HFFc6 (cell line): ENCODE measurements at regions not wholly inside any gene's neighbourhood (a gene's known extent, or its start where the extent isn't known, plus 50 kb on each side); places are given as distances from the start of the nearest gene placed in this dataset.

ENCODE experiments used
- DNase-seq: peaks from one replicate; pipeline ENCODE4 v3.0.0-alpha.2; 2018
- H3K27ac Mint-ChIP-seq: 2 replicates; pipeline ENCODE4 v1.8.0; 2020; ENCODE audit warnings: mild to moderate bottlenecking, mixed read lengths
- H3K27me3 Mint-ChIP-seq: 2 replicates; pipeline ENCODE4 v1.8.0; 2021; ENCODE audit warnings: mild to moderate bottlenecking, moderate library complexity, mixed read lengths; ENCODE audit not compliant: insufficient read depth
- H3K36me3 Mint-ChIP-seq: 2 replicates; pipeline ENCODE4 v1.8.0; 2021; ENCODE audit warnings: low read depth, mixed read lengths
- H3K4me1 Mint-ChIP-seq: 2 replicates; pipeline ENCODE4 v1.8.0; 2020; ENCODE audit warnings: low read depth, mixed read lengths
- H3K4me3 Mint-ChIP-seq: 2 replicates; pipeline ENCODE4 v1.8.0; 2020; ENCODE audit warnings: mild to moderate bottlenecking, moderate library complexity, mixed read lengths
- H3K9me3 Mint-ChIP-seq: 2 replicates; pipeline ENCODE4 v1.8.0; 2020; ENCODE audit warnings: mild to moderate bottlenecking, mixed read lengths
- TF ChIP-seq, protein P1 (sequence below): fragments of 200-600 bp; sonication (generic); IDR thresholded peaks from 2 replicates; pipeline ENCODE4 v1.5.0; 2021; ENCODE audit warnings: antibody characterized with exemption, mild to moderate bottlenecking

GRCh38 chr17:13978478-13978877 lies 90.8 kb upstream of the COX10 start:
- no peak overlapping the region for H3K4me3 Mint-ChIP-seq
- no peaks in the 10 kb centered on the region for H3K27me3 Mint-ChIP-seq
- H3K27ac Mint-ChIP-seq = no peak overlapping the region

GRCh38 chr17:13981881-13982280 lies 87.4 kb upstream of the COX10 start:
- Mint-ChIP-seq H3K4me1 (peaks cover 8% of the 10 kb centered on the region; the same call in 1 of the 2 replicates), H3K27me3 (no peaks in the 10 kb centered on the region), H3K36me3 (0 out of 2 replicates have a peak, but pooled peaks cover under 1% of the 10 kb centered on the region), H3K9me3 (no peaks in the 10 kb centered on the region), H3K4me3 (no peak overlapping the region), H3K27ac (no peak overlapping the region)
- DNase-seq = no peak
- TF ChIP-seq, protein P1, sequence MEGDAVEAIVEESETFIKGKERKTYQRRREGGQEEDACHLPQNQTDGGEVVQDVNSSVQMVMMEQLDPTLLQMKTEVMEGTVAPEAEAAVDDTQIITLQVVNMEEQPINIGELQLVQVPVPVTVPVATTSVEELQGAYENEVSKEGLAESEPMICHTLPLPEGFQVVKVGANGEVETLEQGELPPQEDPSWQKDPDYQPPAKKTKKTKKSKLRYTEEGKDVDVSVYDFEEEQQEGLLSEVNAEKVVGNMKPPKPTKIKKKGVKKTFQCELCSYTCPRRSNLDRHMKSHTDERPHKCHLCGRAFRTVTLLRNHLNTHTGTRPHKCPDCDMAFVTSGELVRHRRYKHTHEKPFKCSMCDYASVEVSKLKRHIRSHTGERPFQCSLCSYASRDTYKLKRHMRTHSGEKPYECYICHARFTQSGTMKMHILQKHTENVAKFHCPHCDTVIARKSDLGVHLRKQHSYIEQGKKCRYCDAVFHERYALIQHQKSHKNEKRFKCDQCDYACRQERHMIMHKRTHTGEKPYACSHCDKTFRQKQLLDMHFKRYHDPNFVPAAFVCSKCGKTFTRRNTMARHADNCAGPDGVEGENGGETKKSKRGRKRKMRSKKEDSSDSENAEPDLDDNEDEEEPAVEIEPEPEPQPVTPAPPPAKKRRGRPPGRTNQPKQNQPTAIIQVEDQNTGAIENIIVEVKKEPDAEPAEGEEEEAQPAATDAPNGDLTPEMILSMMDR = no peak

More at GRCh38 chr17:13978478-13978877, 90.8 kb upstream of the COX10 start:
- Mint-ChIP-seq H3K4me1 (peaks cover 8% of the 10 kb centered on the region; the same call in 1 of the 2 replicates), H3K9me3 (no peaks in the 10 kb centered on the region), H3K36me3 (0 out of 2 replicates have a peak, but pooled peaks cover 3% of the 10 kb centered on the region)
- no peak for DNase-seq
- TF ChIP-seq, protein P1 = no peak

DNA sequence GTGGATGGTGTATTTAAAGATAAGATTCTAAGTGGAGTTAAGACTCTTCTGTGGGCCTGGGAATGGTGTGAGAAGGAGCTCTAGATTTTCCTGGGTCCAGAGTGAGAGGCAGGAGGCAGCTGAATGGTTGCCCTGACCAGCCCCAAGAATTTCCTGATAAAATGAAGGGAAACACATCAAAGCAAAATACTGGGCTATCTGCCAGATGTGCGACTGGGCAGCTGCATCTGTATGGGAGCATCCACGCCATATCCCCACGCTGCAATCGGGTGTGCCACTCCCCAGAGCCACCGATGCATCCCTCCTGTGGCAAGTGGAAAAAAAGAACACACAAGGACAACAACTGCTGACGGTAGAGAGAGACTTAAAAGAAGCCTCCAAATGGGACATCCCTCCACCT lies 84.3 kb upstream of the COX10 start:
- H3K4me1 Mint-ChIP-seq = peaks cover 8% of the 10 kb centered on the region; the same call in 1 of the 2 replicates
- H3K27ac Mint-ChIP-seq = no peak overlapping the region
- no peaks in the 10 kb centered on the region for H3K27me3 Mint-ChIP-seq
- no peaks in the 10 kb centered on the region for H3K9me3 Mint-ChIP-seq
- H3K4me3 Mint-ChIP-seq = no peak overlapping the region
- DNase-seq = no peak
- TF ChIP-seq, protein P1 = no peak
- H3K36me3 Mint-ChIP-seq = no peaks in the 10 kb centered on the region

DNA sequence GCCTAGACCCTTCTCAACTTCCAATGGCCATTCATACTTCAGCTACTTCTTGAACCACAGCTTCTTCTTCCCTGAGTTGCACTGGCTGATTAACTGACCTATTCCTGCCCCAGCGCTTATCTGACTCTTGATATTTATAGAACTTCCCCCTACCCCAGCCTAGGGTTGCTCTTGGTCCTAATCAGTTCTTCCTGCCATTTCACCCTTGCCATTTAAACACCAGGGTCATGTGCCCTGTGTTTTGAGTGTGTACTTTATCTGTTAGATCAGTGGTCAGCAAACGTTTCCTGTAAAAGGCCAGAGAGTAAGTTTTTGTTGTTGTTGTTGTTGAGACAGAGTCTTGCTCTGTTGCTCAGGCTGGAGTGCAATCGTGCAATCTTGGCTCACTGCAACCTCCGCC lies 82.4 kb upstream of the COX10 start:
- H3K4me1 Mint-ChIP-seq = peaks cover 5% of the 10 kb centered on the region; the same call in 1 of the 2 replicates
- TF ChIP-seq, protein P1 = no peak

DNA sequence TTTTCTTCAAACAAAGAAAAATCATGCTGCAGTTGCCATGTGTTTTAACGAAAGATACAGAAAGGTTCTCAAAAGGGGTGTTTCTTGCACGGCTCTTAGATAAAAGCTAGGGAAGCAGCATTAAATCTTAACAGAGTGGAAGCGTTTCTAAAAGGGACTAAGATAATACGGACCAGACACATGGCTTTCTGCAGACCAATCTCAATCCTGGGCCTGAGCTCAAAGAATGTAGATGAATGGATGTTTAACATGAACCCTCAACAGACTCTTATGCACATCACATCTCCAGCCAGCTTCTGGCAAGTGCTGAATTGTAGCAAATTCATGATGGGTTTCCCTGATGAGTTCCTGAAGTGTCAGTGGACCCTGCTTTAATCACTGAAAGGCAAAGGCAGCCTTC lies 80.2 kb upstream of the COX10 start:
- Mint-ChIP-seq H3K9me3 (no peaks in the 10 kb centered on the region), H3K4me3 (no peak overlapping the region), H3K27me3 (no peaks in the 10 kb centered on the region), H3K27ac (no peak overlapping the region), H3K36me3 (no peaks in the 10 kb centered on the region), H3K4me1 (no peaks in the 10 kb centered on the region)
- DNase-seq = no peak
- TF ChIP-seq, protein P1 = no peak

More for the DNA sequence above, 82.4 kb upstream of the COX10 start:
- no peak overlapping the region for H3K4me3 Mint-ChIP-seq
- no peak for DNase-seq
- no peaks in the 10 kb centered on the region for H3K9me3 Mint-ChIP-seq
- H3K27ac Mint-ChIP-seq = no peak overlapping the region
- H3K27me3 Mint-ChIP-seq = no peaks in the 10 kb centered on the region
- no peaks in the 10 kb centered on the region for H3K36me3 Mint-ChIP-seq

DNA sequence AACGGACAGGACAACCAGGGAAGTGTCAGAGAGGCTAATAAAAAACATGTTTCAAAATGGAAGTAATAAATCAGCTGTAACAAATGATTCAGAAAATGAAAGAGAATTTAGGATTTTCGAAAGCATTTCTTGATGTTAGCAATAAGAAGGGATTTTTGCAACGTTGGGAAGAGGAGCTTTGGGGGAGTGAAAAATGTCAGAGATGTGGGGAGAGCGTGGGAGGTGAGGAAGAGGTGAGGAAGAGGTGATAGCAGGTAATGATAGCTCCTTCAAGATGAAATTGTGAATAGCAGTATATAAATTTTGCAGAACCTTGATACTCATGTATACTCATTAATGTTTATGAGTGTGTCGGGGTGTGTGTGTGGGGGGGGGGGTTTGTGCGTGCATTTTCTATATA lies 76.2 kb upstream of the COX10 start:
- no peaks in the 10 kb centered on the region for H3K9me3 Mint-ChIP-seq

More for the DNA sequence above, 76.2 kb upstream of the COX10 start:
- Mint-ChIP-seq H3K27me3 (no peaks in the 10 kb centered on the region; the same call in 1 of the 2 replicates), H3K27ac (no peak overlapping the region), H3K4me1 (peaks cover 16% of the 10 kb centered on the region), H3K4me3 (no peak overlapping the region), H3K36me3 (no peaks in the 10 kb centered on the region)
- no peak for DNase-seq
- TF ChIP-seq, protein P1 = no peak
